ENCODE measurements at regions not wholly inside any gene's neighbourhood (a gene's known extent, or its start where the extent isn't known, plus 50 kb on each side); places are given as distances from the start of the nearest gene placed in this dataset.

DNA sequence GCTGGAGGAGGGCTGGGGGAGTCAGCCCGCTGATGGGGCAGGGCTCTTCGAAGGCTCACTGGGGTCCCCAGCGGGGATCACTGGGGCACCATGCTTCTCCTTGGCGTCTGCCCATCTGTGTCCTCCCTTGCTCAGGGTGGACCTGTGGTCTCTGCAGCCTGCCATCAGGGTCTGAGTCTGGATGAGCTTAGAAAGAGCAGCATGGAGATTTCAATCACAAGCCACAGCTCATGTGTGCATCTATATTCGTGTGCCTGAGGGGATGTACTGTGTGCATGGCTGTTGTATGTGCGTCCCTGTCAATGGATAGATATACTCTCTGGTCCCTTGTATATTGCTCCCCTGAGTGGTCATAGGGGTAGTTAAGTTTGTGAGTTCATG lies 126.6 kb upstream of the SDK2 start:
- no peak for TF ChIP-seq POLR2A (IDR thresholded peaks at IDR 0.05)
- TF ChIP-seq CTCF (IDR thresholded peaks at IDR 0.05): no peak

Data from uterus (tissue), 2 donors.